HG02885 (cell line): ENCODE measurements at regions not wholly inside any gene's neighbourhood (a gene's known extent, or its start where the extent isn't known, plus 50 kb on each side); places are given as distances from the start of the nearest gene placed in this dataset.

ENCODE experiments used
- ATAC-seq: cut with Tn5 transposase; IDR thresholded peaks from one replicate; pipeline ENCODE4 v1.9.1; 2021; ENCODE audit warnings: mild to moderate bottlenecking; ENCODE audit not compliant: unreplicated experiment, poor library complexity

- ATAC-seq: no peak
Measured at GRCh38 chr2:16250466-16250865, 310.1 kb downstream of the MYCN start.

GRCh38 chr2:16250056-16250425 is 309.7 kb downstream of the MYCN start:
- ATAC-seq: no peak

GRCh38 chr2:16249246-16250055 is 309.1 kb downstream of the MYCN start:
- ATAC-seq: no peak

- ATAC-seq: no peak
Measured at GRCh38 chr2:16248571-16249105, 308.3 kb downstream of the MYCN start.

GRCh38 chr2:16247326-16248122 is 307.2 kb downstream of the MYCN start:
- no peak for ATAC-seq

GRCh38 chr2:16246911-16247310 is 306.6 kb downstream of the MYCN start:
- no peak for ATAC-seq

- ATAC-seq: no peak
Measured at GRCh38 chr2:16246281-16246850, 306.0 kb downstream of the MYCN start.

GRCh38 chr2:16245481-16246054 is 305.2 kb downstream of the MYCN start:
- ATAC-seq: no peak

GRCh38 chr2:16244966-16245320 is 304.6 kb downstream of the MYCN start:
- ATAC-seq: no peak

GRCh38 chr2:16244153-16244965 is 304.0 kb downstream of the MYCN start:
- no peak for ATAC-seq

GRCh38 chr2:16243411-16243996 is 303.2 kb downstream of the MYCN start:
- ATAC-seq: no peak

- no peak for ATAC-seq
Measured at GRCh38 chr2:16242906-16243305, 302.6 kb downstream of the MYCN start.

GRCh38 chr2:16241166-16242160 is 301.1 kb downstream of the MYCN start:
- ATAC-seq: no peak

- no peak for ATAC-seq
Measured at GRCh38 chr2:16240402-16240801, 300.1 kb downstream of the MYCN start.

- no peak for ATAC-seq
Measured at GRCh38 chr2:16239296-16239850, 299.0 kb downstream of the MYCN start.

GRCh38 chr2:16238786-16239185 is 298.4 kb downstream of the MYCN start:
- ATAC-seq: no peak

GRCh38 chr2:16238001-16238761 is 297.8 kb downstream of the MYCN start:
- no peak for ATAC-seq
